IMR-90 (cell line): ENCODE measurements at regions not wholly inside any gene's neighbourhood (a gene's known extent, or its start where the extent isn't known, plus 50 kb on each side); places are given as distances from the start of the nearest gene placed in this dataset.

Experiments
- ATAC-seq: fragments of 200-7000 bp; cut with Tn5 transposase; 2 replicates; pipeline ENCODE4 v1.9.1; 2020; ENCODE audit warnings: low read depth, mild to moderate bottlenecking, moderate library complexity
- BruUV-seq: library from RNA; stranded (reverse); fragments of 400-500 nt; replicated peaks from 2 replicates; lab custom pipeline; 2021; lab: Mats Ljungman, UMichigan
- CTCF ChIA-PET: fragments of 300-600 bp; formaldehyde crosslinking; extraction: SDS; loops from one replicate; lab custom pipeline; 2021; ENCODE audit warnings: antibody characterized with exemption; lab: Yijun Ruan, JAX
- POLR2A ChIA-PET: fragments of 300-600 bp; sonication (Branson Sonifier 250); formaldehyde crosslinking; loops from one replicate; lab custom pipeline; 2022; ENCODE audit warnings: antibody characterized with exemption; ENCODE audit not compliant: unreplicated experiment; lab: Charles Lee
- DNase-seq: peaks from one replicate; pipeline ENCODE4 v3.0.0; 2013
- H2AFZ ChIP-seq: replicated peaks from 2 replicates; pipeline ENCODE3; 2013; ENCODE audit warnings: low read length, mild to moderate bottlenecking; ENCODE audit not compliant: poor library complexity
- H2AK5ac ChIP-seq: 2 replicates; pipeline ENCODE4 v1.6.1; 2013; ENCODE audit warnings: low read depth, low read length, inconsistent platforms
- H2AK9ac ChIP-seq: replicated peaks from 2 replicates; pipeline ENCODE3; 2013; ENCODE audit warnings: mild to moderate bottlenecking, low read depth, low read length, moderate library complexity; ENCODE audit not compliant: poor library complexity
- H2BK120ac ChIP-seq: 2 replicates; pipeline ENCODE4 v1.6.1; 2013; ENCODE audit warnings: low read depth, low read length, inconsistent platforms
- H2BK15ac ChIP-seq: 3 replicates; pipeline ENCODE4 v1.6.1; 2013; ENCODE audit warnings: low read depth, low read length, inconsistent platforms
- H2BK20ac ChIP-seq: 2 replicates; pipeline ENCODE4 v1.6.1; 2013; ENCODE audit warnings: low read depth, mild to moderate bottlenecking, inconsistent platforms, low read length, moderate library complexity
- H2BK5ac ChIP-seq: 2 replicates; pipeline ENCODE4 v1.6.1; 2013; ENCODE audit warnings: mild to moderate bottlenecking, low read depth, low read length, inconsistent platforms; ENCODE audit not compliant: poor library complexity, severe bottlenecking
- H3K14ac ChIP-seq: replicated peaks from 2 replicates; pipeline ENCODE4 v1.6.1; 2013; ENCODE audit warnings: low read depth, low read length, inconsistent platforms
- H3K18ac ChIP-seq: 2 replicates; pipeline ENCODE4 v1.6.1; 2013; ENCODE audit warnings: low read depth, low read length, control low read depth
- H3K23ac ChIP-seq: 2 replicates; pipeline ENCODE4 v1.6.1; 2013; ENCODE audit warnings: low read depth, low read length, inconsistent platforms
- H3K27ac ChIP-seq: 2 replicates; pipeline ENCODE4 v1.5.1; 2013; ENCODE audit warnings: mild to moderate bottlenecking, control low read depth, low read length; ENCODE audit not compliant: insufficient read depth
- H3K27me3 ChIP-seq: 2 replicates; pipeline ENCODE4 v1.6.1; 2013; ENCODE audit warnings: low read length; ENCODE audit not compliant: control insufficient read depth, insufficient read depth
- H3K36me3 ChIP-seq: 2 replicates; pipeline ENCODE4 v1.6.1; 2013; ENCODE audit warnings: low read length, mixed read lengths; ENCODE audit not compliant: control insufficient read depth, insufficient read depth
- H3K4ac ChIP-seq: 2 replicates; pipeline ENCODE4 v1.6.1; 2013; ENCODE audit warnings: low read depth, low read length, inconsistent platforms
- H3K4me1 ChIP-seq: 2 replicates; pipeline ENCODE4 v1.6.1; 2013; ENCODE audit warnings: low read length, mixed read lengths; ENCODE audit not compliant: control insufficient read depth, insufficient read depth
- H3K4me2 ChIP-seq: 2 replicates; pipeline ENCODE4 v1.6.1; 2013; ENCODE audit warnings: low read depth, mild to moderate bottlenecking, control low read depth, low read length, moderate library complexity
- H3K4me3 ChIP-seq: 2 replicates; pipeline ENCODE4 v1.5.1; 2013; ENCODE audit warnings: low read depth, mild to moderate bottlenecking, control low read depth, low read length, moderate library complexity; ENCODE audit not compliant: insufficient read depth
- H3K56ac ChIP-seq: 2 replicates; pipeline ENCODE4 v1.6.1; 2013; ENCODE audit warnings: low read length, inconsistent platforms; ENCODE audit not compliant: insufficient read depth; ENCODE audit errors: extremely low read depth
- H3K79me1 ChIP-seq, 2 experiments: 2 replicates each; pipeline ENCODE4 v1.6.1; 2013; ENCODE audit warnings: low read length in 2 of 2, inconsistent platforms in 1 of 2, low read depth in 1 of 2
- H3K9ac ChIP-seq: 2 replicates; pipeline ENCODE4 v1.6.1; 2013; ENCODE audit warnings: low read depth, low read length, control low read depth
- H3K9me1 ChIP-seq: 2 replicates; pipeline ENCODE4 v1.6.1; 2013; ENCODE audit warnings: low read length, inconsistent platforms; ENCODE audit not compliant: insufficient read depth
- H3K9me3 ChIP-seq: 2 replicates; pipeline ENCODE4 v1.6.1; 2013; ENCODE audit warnings: low read length; ENCODE audit not compliant: control insufficient read depth, insufficient read depth
- H4K20me1 ChIP-seq: 2 replicates; pipeline ENCODE4 v1.6.1; 2013; ENCODE audit warnings: low read length, inconsistent platforms; ENCODE audit not compliant: insufficient read depth
- H4K5ac ChIP-seq: 2 replicates; pipeline ENCODE4 v1.6.1; 2013; ENCODE audit warnings: mild to moderate bottlenecking, low read depth, low read length, control low read depth
- H4K8ac ChIP-seq, 2 experiments: 2 replicates each; pipeline ENCODE4 v1.6.1; 2013; ENCODE audit warnings: low read depth in 2 of 2, low read length in 2 of 2, control low read depth in 1 of 2, inconsistent platforms in 1 of 2
- H4K91ac ChIP-seq: 2 replicates; pipeline ENCODE4 v1.6.1; 2013; ENCODE audit warnings: low read depth, low read length, inconsistent platforms; ENCODE audit not compliant: insufficient read depth
- BHLHE40 ChIP-seq: fragments of 150-350 bp; IDR thresholded peaks from 2 replicates; pipeline ENCODE4 v1.6.1; 2016; ENCODE audit warnings: mild to moderate bottlenecking, low read depth, low read length
- CEBPB ChIP-seq: IDR thresholded peaks from 2 replicates; pipeline ENCODE4 v1.6.1; 2012; ENCODE audit warnings: low read depth, low read length, improper control_type of control experiment
- FOS ChIP-seq: fragments of 150-350 bp; IDR thresholded peaks from 2 replicates; pipeline ENCODE4 v1.6.1; 2016; ENCODE audit warnings: low read depth, low read length
- MAZ ChIP-seq: IDR thresholded peaks from 2 replicates; pipeline ENCODE4 v1.6.1; 2012; ENCODE audit warnings: low read depth, mild to moderate bottlenecking, low read length, improper control_type of control experiment, moderate library complexity, borderline replicate concordance
- MXI1 ChIP-seq: IDR thresholded peaks from 2 replicates; pipeline ENCODE4 v1.6.1; 2012; ENCODE audit warnings: low read depth, mild to moderate bottlenecking, low read length, moderate library complexity, borderline replicate concordance
- RAD21 ChIP-seq: IDR thresholded peaks from 2 replicates; pipeline ENCODE4 v1.6.1; 2012; ENCODE audit warnings: low read length, improper control_type of control experiment
- RCOR1 ChIP-seq: IDR thresholded peaks from 2 replicates; pipeline ENCODE4 v1.6.1; 2012; ENCODE audit warnings: mild to moderate bottlenecking, low read length, improper control_type of control experiment; ENCODE audit not compliant: insufficient replicate concordance
- RFX5 ChIP-seq: IDR thresholded peaks from 2 replicates; pipeline ENCODE4 v1.8.0; 2012; ENCODE audit warnings: low read depth, mild to moderate bottlenecking, low read length, moderate library complexity
- SMC3 ChIP-seq: fragments of 150-350 bp; IDR thresholded peaks from 2 replicates; pipeline ENCODE4 v1.6.1; 2016; ENCODE audit warnings: low read depth, mild to moderate bottlenecking, antibody characterized with exemption, low read length, moderate library complexity
- WGBS, 2 experiments: methylation state at CpG; one replicate each; pipeline versions ENCODE4 v1.1.5 to v1.1.7; 2013; ENCODE audit warnings: missing lambda C conversion rate in 2 of 2; ENCODE audit not compliant: insufficient read length in 1 of 2; ENCODE audit errors: extremely low coverage in 2 of 2; 5-methylcytosine and 5-hydroxymethylcytosine counted together
- dilution Hi-C: fragments of 300-500 bp; cut with HindIII; formaldehyde crosslinking; loops from one replicate; pipeline ENCODE4 v1.14.3; 2018; ENCODE audit warnings: low sequenced_read_pairs; ENCODE audit not compliant: unreplicated experiment
- in situ Hi-C: fragments of 300-500 bp; cut with MboI; formaldehyde crosslinking; loops from 3 replicates; pipeline ENCODE4 v1.14.3; 2019; ENCODE audit warnings: low sequenced_read_pairs, inconsistent platforms, mixed read lengths
- intact Hi-C: fragments of 100-400 bp; cut with micrococcal nuclease; formaldehyde crosslinking; loops from 2 replicates; pipeline ENCODE4 v1.10.0; 2022
- TF ChIP-seq, protein P1 (sequence below): conservative IDR thresholded peaks from 2 replicates; pipeline ENCODE4 v1.5.1; 2012; ENCODE audit warnings: mild to moderate bottlenecking, low read depth, low read length, improper control_type of control experiment
- TF ChIP-seq, protein P2 (sequence below): fragments of 150-350 bp; IDR thresholded peaks from 2 replicates; pipeline ENCODE4 v1.6.1; 2016; ENCODE audit warnings: low read depth, mild to moderate bottlenecking, low read length, moderate library complexity, borderline replicate concordance

DNA sequence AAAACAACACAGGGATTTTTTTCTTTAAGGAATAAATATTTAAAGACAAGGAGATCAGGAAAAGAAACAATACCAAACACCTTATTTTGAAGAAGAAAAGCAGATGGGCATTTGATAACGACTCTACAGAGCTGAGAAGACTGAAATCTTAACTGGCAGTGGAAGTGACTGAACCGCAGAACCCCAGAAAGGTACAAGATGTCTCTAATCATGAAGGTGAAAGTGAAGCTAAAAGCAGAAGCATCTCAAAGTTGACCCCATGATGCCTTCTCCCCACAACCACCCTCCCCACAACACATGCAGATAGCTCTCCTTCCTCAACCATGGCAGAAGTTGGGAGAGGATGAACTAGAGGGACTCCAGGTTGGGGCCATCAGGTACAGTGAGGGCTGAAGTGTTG lies 129.6 kb downstream of the ZNF648 start:
- no peak overlapping the region for H2AFZ ChIP-seq
- H4K8ac ChIP-seq = no peak overlapping the region
- in situ Hi-C loops (no loop called here), dilution Hi-C loops (no loop called here), intact Hi-C loops (no loop called here)
- POLR2A ChIA-PET = no interaction called here
- no peaks in the 10 kb centered on the region for H4K20me1 ChIP-seq
- DNase-seq = no peak
- H3K9ac ChIP-seq = no peak overlapping the region
- H2BK5ac ChIP-seq = no peak overlapping the region
- no CpG with 5 or more reads among the region's 2 CpGs for WGBS, 2 experiments
- H4K91ac ChIP-seq = no peak overlapping the region
- no peak overlapping the region for H3K27ac ChIP-seq
- no peak overlapping the region for H3K4me2 ChIP-seq
- no peak overlapping the region for H3K23ac ChIP-seq
- no peak overlapping the region for H2BK20ac ChIP-seq
- H2AK5ac ChIP-seq = no peak overlapping the region
- H3K9me1 ChIP-seq = no peaks in the 10 kb centered on the region
- no peak overlapping the region for H3K56ac ChIP-seq
- no peak for TF ChIP-seq MXI1
- no peak for TF ChIP-seq MAZ
- TF ChIP-seq RAD21 = no peak
- TF ChIP-seq BHLHE40 = no peak
- TF ChIP-seq CEBPB = no peak
- no peak for TF ChIP-seq RFX5
- TF ChIP-seq, protein P1, sequence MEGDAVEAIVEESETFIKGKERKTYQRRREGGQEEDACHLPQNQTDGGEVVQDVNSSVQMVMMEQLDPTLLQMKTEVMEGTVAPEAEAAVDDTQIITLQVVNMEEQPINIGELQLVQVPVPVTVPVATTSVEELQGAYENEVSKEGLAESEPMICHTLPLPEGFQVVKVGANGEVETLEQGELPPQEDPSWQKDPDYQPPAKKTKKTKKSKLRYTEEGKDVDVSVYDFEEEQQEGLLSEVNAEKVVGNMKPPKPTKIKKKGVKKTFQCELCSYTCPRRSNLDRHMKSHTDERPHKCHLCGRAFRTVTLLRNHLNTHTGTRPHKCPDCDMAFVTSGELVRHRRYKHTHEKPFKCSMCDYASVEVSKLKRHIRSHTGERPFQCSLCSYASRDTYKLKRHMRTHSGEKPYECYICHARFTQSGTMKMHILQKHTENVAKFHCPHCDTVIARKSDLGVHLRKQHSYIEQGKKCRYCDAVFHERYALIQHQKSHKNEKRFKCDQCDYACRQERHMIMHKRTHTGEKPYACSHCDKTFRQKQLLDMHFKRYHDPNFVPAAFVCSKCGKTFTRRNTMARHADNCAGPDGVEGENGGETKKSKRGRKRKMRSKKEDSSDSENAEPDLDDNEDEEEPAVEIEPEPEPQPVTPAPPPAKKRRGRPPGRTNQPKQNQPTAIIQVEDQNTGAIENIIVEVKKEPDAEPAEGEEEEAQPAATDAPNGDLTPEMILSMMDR = no peak
- no peak for TF ChIP-seq SMC3
- TF ChIP-seq FOS = no peak
- TF ChIP-seq RCOR1 = no peak
- TF ChIP-seq, protein P2, sequence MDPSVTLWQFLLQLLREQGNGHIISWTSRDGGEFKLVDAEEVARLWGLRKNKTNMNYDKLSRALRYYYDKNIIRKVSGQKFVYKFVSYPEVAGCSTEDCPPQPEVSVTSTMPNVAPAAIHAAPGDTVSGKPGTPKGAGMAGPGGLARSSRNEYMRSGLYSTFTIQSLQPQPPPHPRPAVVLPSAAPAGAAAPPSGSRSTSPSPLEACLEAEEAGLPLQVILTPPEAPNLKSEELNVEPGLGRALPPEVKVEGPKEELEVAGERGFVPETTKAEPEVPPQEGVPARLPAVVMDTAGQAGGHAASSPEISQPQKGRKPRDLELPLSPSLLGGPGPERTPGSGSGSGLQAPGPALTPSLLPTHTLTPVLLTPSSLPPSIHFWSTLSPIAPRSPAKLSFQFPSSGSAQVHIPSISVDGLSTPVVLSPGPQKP = no peak
- H4K5ac ChIP-seq = no peak overlapping the region
- H3K27me3 ChIP-seq = no peaks in the 10 kb centered on the region
- no peak overlapping the region for H3K4ac ChIP-seq
- BruUV-seq = no TSS peak
- H3K4me1 ChIP-seq = no peaks in the 10 kb centered on the region
- no peak for ATAC-seq
- peaks cover 15% of the 10 kb centered on the region for H3K9me3 ChIP-seq
- no peak overlapping the region for H2AK9ac ChIP-seq
- no peak overlapping the region for H3K14ac ChIP-seq
- H3K18ac ChIP-seq = no peak overlapping the region
- no peak overlapping the region for H2BK120ac ChIP-seq
- no peaks in the 10 kb centered on the region for H3K36me3 ChIP-seq
- CTCF ChIA-PET = no interaction called here
- H3K4me3 ChIP-seq = no peak overlapping the region
- H3K79me1 ChIP-seq = no peaks in the 10 kb centered on the region
- H2BK15ac ChIP-seq = no peak overlapping the region
